Nephron progenitor cell (in vitro differentiated cells): ENCODE measurements at regions not wholly inside any gene's neighbourhood (a gene's known extent, or its start where the extent isn't known, plus 50 kb on each side); places are given as distances from the start of the nearest gene placed in this dataset.

ENCODE experiments used
- DNase-seq: peaks from one replicate; pipeline ENCODE4 v3.0.0; 2021
- H3K27ac Mint-ChIP-seq: 2 replicates; pipeline ENCODE4 v1.8.0; 2021; ENCODE audit warnings: mild to moderate bottlenecking, moderate library complexity, mixed read lengths
- H3K27me3 Mint-ChIP-seq: 2 replicates; pipeline ENCODE4 v1.8.0; 2021; ENCODE audit warnings: mild to moderate bottlenecking, low read depth, mixed read lengths; ENCODE audit not compliant: poor library complexity
- H3K36me3 Mint-ChIP-seq: 2 replicates; pipeline ENCODE4 v1.8.0; 2021; ENCODE audit warnings: low read depth, mixed read lengths
- H3K4me1 Mint-ChIP-seq: 2 replicates; pipeline ENCODE4 v1.8.0; 2021; ENCODE audit warnings: mixed read lengths
- H3K4me3 Mint-ChIP-seq: 2 replicates; pipeline ENCODE4 v1.8.0; 2021; ENCODE audit warnings: mild to moderate bottlenecking, moderate library complexity, mixed read lengths
- H3K9me3 Mint-ChIP-seq: 2 replicates; pipeline ENCODE4 v1.8.0; 2021; ENCODE audit warnings: mild to moderate bottlenecking, moderate library complexity, mixed read lengths
- TF ChIP-seq, protein P1 (sequence below): fragments of 200-600 bp; sonication (generic); IDR thresholded peaks from 2 replicates; pipeline ENCODE4 v1.5.0; 2021; ENCODE audit warnings: antibody characterized with exemption

DNA sequence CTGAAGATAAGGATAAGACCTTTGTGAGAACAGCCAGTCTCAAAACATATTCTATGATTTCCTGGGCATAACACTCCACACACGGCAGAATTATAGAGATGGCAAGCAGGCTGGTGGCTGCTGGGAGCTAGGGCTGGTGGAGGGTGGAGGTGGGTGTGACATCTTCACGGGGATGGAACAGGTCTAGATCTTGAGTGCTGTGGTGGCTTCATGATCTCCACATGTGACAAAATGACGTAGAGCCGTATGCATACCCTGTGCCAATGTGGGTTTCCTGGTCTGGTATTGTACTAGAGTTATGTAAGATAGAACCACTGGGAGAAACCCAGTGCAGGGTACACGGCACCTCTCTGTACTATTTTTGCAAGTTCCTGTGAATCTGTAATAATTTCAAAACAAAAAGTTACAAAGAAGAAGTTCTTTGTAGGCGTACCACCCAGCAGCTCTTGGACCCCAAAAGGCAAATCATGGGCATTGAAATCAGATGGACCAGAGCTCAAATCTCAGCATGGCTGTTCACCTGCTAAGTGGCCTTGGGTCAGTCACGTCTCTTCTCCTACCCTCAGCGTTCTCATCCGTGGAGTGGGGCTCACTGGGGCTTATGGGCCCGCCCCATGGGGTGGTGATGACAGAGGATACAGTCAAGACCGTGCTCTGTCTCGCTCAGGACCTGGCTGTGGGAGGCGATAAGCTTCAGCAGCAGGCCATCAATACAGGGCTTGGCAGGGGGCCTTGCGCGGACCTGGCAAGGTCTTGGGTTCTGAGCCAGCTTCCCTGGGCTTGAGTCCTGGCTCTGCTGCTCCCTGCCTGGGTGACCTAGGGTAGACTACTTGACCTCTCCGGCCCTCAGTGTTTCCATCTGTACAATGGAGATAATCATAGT lies 74.7 kb upstream of the UNC5A start:
- no peak overlapping the region for H3K27ac Mint-ChIP-seq
- H3K27me3 Mint-ChIP-seq, result peaks cover 10% of the 10 kb centered on the region
- no peaks in the 10 kb centered on the region for H3K36me3 Mint-ChIP-seq
- TF ChIP-seq, protein P1, sequence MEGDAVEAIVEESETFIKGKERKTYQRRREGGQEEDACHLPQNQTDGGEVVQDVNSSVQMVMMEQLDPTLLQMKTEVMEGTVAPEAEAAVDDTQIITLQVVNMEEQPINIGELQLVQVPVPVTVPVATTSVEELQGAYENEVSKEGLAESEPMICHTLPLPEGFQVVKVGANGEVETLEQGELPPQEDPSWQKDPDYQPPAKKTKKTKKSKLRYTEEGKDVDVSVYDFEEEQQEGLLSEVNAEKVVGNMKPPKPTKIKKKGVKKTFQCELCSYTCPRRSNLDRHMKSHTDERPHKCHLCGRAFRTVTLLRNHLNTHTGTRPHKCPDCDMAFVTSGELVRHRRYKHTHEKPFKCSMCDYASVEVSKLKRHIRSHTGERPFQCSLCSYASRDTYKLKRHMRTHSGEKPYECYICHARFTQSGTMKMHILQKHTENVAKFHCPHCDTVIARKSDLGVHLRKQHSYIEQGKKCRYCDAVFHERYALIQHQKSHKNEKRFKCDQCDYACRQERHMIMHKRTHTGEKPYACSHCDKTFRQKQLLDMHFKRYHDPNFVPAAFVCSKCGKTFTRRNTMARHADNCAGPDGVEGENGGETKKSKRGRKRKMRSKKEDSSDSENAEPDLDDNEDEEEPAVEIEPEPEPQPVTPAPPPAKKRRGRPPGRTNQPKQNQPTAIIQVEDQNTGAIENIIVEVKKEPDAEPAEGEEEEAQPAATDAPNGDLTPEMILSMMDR, result no peak
- H3K9me3 Mint-ChIP-seq, result no peaks in the 10 kb centered on the region
- H3K4me1 Mint-ChIP-seq, result peaks cover 75% of the 10 kb centered on the region
- no peak for DNase-seq
- no peak overlapping the region for H3K4me3 Mint-ChIP-seq

DNA sequence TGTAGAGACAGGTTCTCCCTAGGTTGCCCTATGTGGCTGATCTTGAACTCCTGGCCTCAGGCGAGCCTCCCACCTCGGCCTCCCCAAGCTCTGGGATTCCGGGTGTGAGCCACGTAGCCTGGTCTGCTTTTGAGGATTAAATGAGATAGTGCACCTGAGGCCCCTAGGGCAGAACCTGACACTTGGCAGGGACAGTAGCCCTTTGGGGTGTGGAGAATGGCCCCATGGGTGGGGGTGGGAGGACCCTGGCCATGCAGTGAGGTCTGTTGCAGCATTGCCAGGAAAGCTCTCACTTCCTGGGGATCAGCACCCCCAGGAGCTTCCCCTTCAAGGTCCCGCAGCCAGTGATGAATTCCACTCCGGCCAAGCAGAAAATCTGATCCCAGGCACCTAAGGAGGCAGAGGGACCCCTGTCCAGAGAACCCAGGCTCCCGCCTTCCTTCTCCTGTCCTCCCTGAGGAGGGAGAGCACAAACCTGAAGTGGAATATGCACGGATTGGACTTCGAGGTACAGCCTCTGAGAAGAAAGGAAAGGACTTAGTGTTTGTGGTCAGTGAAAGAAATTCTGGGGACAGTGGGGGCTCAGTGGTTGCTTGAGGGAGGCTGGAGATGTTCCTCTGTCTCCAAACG lies 73.9 kb upstream of the UNC5A start:
- Mint-ChIP-seq H3K9me3 (no peaks in the 10 kb centered on the region), H3K4me3 (no peak overlapping the region), H3K4me1 (peaks cover 79% of the 10 kb centered on the region), H3K27me3 (peaks cover 13% of the 10 kb centered on the region), H3K36me3 (no peaks in the 10 kb centered on the region), H3K27ac (no peak overlapping the region)
- TF ChIP-seq, protein P1, result no peak
- no peak for DNase-seq

DNA sequence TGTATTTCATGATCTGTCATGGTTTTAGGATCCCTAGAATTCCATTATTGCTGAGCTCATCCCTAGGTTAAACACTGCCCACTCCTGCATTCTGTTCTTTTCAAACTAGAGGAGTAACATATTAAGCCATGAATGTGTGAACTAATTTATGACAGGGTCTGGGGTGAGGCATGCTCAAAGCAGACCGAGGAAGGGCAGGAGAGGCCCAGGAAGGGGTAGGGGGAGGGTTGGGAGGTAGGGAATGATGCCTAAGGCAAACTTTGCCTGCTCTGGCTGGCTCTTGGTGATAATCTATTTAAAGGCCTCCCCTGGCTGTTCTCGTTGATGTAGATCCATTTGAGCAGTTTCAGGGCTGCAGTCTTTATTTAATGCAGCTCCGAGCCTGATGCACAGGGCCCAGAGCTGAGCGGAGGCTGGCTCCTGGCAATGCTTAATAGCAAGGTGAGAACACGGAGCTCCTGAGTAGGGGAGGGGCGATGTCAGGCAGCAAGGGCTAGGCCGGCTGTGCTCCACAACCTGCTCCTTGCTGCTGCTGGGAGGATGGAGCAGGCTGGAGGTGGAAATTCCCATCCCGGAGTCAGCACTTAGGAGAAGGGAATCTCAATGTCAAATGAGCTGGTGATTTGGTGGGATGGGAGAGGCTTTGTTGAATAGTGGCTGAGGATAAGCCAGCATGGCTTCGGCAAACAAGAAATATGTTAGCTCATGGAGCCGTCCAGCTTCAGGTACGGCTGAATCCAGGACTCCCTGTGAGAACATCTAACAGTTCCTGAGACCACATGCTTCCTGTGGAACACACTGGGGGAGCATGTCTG lies 73.2 kb upstream of the UNC5A start:
- Mint-ChIP-seq H3K9me3 (no peaks in the 10 kb centered on the region), H3K36me3 (no peaks in the 10 kb centered on the region), H3K4me1 (peaks cover 82% of the 10 kb centered on the region), H3K4me3 (no peak overlapping the region), H3K27me3 (peaks cover 20% of the 10 kb centered on the region), H3K27ac (no peak overlapping the region)
- TF ChIP-seq, protein P1, result no peak
- no peak for DNase-seq

DNA sequence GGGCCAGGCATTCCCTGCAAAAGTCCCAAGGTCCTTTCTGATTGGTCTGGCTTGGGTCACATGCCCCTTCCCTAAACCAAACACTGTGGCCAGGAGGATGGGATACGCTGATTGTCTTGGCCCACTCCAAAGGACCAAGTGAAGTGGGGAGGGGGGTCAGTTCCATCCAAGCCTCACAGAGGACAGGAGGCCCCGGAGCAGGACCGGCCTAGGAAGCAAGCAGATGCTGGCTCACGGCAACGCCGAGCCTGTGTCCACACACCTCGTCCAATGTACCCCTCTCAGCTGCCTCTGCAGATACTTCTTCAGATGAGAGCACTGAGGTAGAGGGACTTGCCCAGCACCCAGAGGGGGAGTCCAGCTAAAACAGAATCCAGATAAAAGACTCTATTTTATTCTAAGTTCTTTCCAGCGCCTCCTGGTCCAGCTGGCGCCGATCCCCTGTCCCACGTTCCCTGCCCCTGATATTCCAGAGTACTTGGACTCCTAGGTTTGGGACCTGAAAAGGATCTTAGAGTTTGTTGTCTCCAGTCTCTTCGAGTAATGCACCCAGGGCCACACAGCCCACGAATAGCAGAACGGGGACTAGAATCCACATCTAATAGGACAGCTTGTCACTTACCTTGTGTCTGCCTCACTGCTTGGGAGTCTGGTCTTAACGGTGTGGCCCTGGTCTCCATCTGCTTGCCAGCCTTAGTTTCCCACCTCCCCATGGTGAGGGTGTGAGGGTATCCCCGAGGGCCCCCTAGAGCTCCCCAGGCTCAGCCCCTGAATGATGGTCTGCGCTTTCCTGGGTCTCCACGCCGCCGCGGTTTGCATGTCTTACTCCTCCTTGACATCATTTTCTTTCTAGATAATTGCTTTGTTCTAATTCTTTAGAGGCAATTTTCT lies 72.4 kb upstream of the UNC5A start:
- Mint-ChIP-seq H3K27ac (no peak overlapping the region), H3K4me3 (no peak overlapping the region), H3K36me3 (no peaks in the 10 kb centered on the region), H3K4me1 (peaks cover 79% of the 10 kb centered on the region), H3K9me3 (no peaks in the 10 kb centered on the region), H3K27me3 (peaks cover 28% of the 10 kb centered on the region)
- no peak for DNase-seq
- TF ChIP-seq, protein P1, result no peak

DNA sequence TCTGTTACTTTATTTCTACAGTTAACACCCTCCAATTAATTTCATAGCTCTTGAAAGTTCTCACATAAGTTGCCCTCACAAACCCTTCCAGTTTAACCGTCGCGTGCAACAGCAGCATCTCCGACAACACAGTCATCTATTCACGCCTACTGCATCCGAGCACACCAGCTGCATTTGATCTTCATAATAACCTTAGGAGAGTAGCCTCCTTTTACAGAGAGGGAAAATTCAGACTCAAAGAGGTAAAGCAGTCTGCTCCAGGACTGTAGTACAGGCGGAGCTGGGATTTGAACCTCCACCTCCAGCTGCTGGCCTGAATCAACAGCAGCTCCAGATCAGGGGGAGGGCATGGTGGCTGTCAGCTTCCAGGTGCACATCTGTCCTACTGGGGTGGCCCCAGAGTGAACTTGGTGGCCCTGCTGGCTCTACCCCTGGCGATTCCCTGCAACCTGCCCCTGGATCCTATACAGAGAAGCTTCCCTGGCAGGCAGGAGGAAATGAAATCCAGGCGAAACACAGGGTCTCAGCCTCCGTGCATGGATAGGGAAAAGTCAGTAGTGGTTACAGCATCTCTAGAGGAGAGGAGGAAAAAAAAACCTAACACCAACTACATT lies 71.6 kb upstream of the UNC5A start:
- TF ChIP-seq, protein P1, result no peak
- H3K4me3 Mint-ChIP-seq, result no peak overlapping the region
- peak overlapping the region; percentile 3 for H3K27ac Mint-ChIP-seq
- H3K36me3 Mint-ChIP-seq, result no peaks in the 10 kb centered on the region
- peaks cover 34% of the 10 kb centered on the region for H3K27me3 Mint-ChIP-seq
- H3K9me3 Mint-ChIP-seq, result no peaks in the 10 kb centered on the region
- H3K4me1 Mint-ChIP-seq, result peaks cover 75% of the 10 kb centered on the region
- DNase-seq, result no peak
